Smooth muscle cell (in vitro differentiated cells): ENCODE measurements at regions not wholly inside any gene's neighbourhood (a gene's known extent, or its start where the extent isn't known, plus 50 kb on each side); places are given as distances from the start of the nearest gene placed in this dataset.
"Not testable (repeated sequence)": the region's sequence is repeated elsewhere in the genome, so short reads cannot be mapped to it uniquely, and the experiment has no call there.

Source experiments
- DNase-seq: peaks from one replicate; lab custom pipeline; 2025; ENCODE audit not compliant: unreplicated experiment; lab: John Stamatoyannopoulos, UW
- H2AFZ ChIP-seq: fragments of 200-600 bp; sonication (generic); 2 replicates; pipeline ENCODE4 v1.6.0; 2016; ENCODE audit warnings: antibody characterized with exemption, low read depth, mild to moderate bottlenecking
- H3F3A ChIP-seq: fragments of 200-600 bp; sonication (generic); 2 replicates; pipeline ENCODE4 v1.6.0; 2017; ENCODE audit warnings: antibody characterized with exemption, low read depth
- H3K27ac ChIP-seq: fragments of 200-600 bp; sonication (generic); 2 replicates; pipeline ENCODE4 v1.5.1; 2016; ENCODE audit warnings: low read depth, mild to moderate bottlenecking
- H3K27me3 ChIP-seq: fragments of 200-600 bp; sonication (generic); 2 replicates; pipeline ENCODE4 v1.6.1; 2016; ENCODE audit warnings: low read depth, mild to moderate bottlenecking
- H3K36me3 ChIP-seq: fragments of 200-600 bp; sonication (generic); 2 replicates; pipeline ENCODE4 v1.5.1; 2016; ENCODE audit warnings: low read depth
- H3K4me1 ChIP-seq: fragments of 200-600 bp; sonication (generic); 2 replicates; pipeline ENCODE4 v1.5.1; 2016; ENCODE audit warnings: low read depth
- H3K4me2 ChIP-seq: fragments of 200-600 bp; sonication (generic); 2 replicates; pipeline ENCODE4 v1.6.0; 2016; ENCODE audit warnings: mild to moderate bottlenecking
- H3K4me3 ChIP-seq: fragments of 200-600 bp; sonication (generic); 2 replicates; pipeline ENCODE4 v1.5.1; 2016; ENCODE audit warnings: mild to moderate bottlenecking
- H3K79me2 ChIP-seq: fragments of 200-600 bp; sonication (generic); 2 replicates; pipeline ENCODE4 v1.6.0; 2016; ENCODE audit warnings: low read depth, mild to moderate bottlenecking
- H3K9ac ChIP-seq: fragments of 200-600 bp; sonication (generic); 2 replicates; pipeline ENCODE4 v1.6.0; 2016; ENCODE audit warnings: low read depth
- H3K9me3 ChIP-seq: fragments of 200-600 bp; sonication (generic); replicated peaks from 2 replicates; pipeline ENCODE4 v1.5.1; 2016; ENCODE audit warnings: low read depth
- H4K20me1 ChIP-seq: fragments of 200-600 bp; sonication (generic); 2 replicates; pipeline ENCODE4 v1.6.0; 2016; ENCODE audit warnings: low read depth
- WGBS: methylation state at CpG from one replicate; pipeline ENCODE4 v1.1.7; 2016; ENCODE audit warnings: low lambda C conversion rate; 5-methylcytosine and 5-hydroxymethylcytosine counted together
- TF ChIP-seq, protein P1 (sequence below): fragments of 200-600 bp; sonication (generic); IDR thresholded peaks from 2 replicates; pipeline ENCODE4 v1.5.1; 2017; ENCODE audit warnings: borderline replicate concordance, mild to moderate bottlenecking, antibody characterized with exemption; ENCODE audit not compliant: insufficient read depth, poor library complexity, severe bottlenecking

GRCh38 chr11:7175007-7175406, 76.7 kb upstream of the SYT9 start:
- Histone ChIP-seq H3K27ac (no peak overlapping the region), H3K4me2 (no peak overlapping the region), H3K4me3 (no peak overlapping the region), H3K4me1 (no peaks in the 10 kb centered on the region), H3K9ac (no peak overlapping the region), H3K27me3 (no peaks in the 10 kb centered on the region), H4K20me1 (no peaks in the 10 kb centered on the region), H3K9me3 (no peaks in the 10 kb centered on the region), H2AFZ (no peak overlapping the region), H3F3A (no peaks in the 10 kb centered on the region), H3K36me3 (no peaks in the 10 kb centered on the region), H3K79me2 (no peaks in the 10 kb centered on the region)
- DNase-seq, result no peak
- TF ChIP-seq, protein P1, sequence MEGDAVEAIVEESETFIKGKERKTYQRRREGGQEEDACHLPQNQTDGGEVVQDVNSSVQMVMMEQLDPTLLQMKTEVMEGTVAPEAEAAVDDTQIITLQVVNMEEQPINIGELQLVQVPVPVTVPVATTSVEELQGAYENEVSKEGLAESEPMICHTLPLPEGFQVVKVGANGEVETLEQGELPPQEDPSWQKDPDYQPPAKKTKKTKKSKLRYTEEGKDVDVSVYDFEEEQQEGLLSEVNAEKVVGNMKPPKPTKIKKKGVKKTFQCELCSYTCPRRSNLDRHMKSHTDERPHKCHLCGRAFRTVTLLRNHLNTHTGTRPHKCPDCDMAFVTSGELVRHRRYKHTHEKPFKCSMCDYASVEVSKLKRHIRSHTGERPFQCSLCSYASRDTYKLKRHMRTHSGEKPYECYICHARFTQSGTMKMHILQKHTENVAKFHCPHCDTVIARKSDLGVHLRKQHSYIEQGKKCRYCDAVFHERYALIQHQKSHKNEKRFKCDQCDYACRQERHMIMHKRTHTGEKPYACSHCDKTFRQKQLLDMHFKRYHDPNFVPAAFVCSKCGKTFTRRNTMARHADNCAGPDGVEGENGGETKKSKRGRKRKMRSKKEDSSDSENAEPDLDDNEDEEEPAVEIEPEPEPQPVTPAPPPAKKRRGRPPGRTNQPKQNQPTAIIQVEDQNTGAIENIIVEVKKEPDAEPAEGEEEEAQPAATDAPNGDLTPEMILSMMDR, result no peak

- DNase-seq, result no peak
- Histone ChIP-seq H3K36me3 (no peaks in the 10 kb centered on the region), H3K4me1 (no peaks in the 10 kb centered on the region), H3K9me3 (no peaks in the 10 kb centered on the region), H3K9ac (no peak overlapping the region), H3K4me3 (no peak overlapping the region), H3K27me3 (peaks cover 9% of the 10 kb centered on the region), H3K79me2 (no peaks in the 10 kb centered on the region), H3K4me2 (no peak overlapping the region), H3K27ac (no peak overlapping the region), H4K20me1 (no peaks in the 10 kb centered on the region), H2AFZ (no peak overlapping the region), H3F3A (no peaks in the 10 kb centered on the region)
- TF ChIP-seq, protein P1, result no peak
- WGBS, result 83% methylated on average over 2 of the region's 2 CpGs
Observed at GRCh38 chr11:7186190-7186589, 65.5 kb upstream of the SYT9 start.

- Histone ChIP-seq H3K4me3 (no peak overlapping the region), H3F3A (no peaks in the 10 kb centered on the region), H3K9ac (no peak overlapping the region), H3K79me2 (no peaks in the 10 kb centered on the region), H2AFZ (no peak overlapping the region), H3K27me3 (peaks cover 9% of the 10 kb centered on the region), H3K4me1 (no peaks in the 10 kb centered on the region), H3K4me2 (no peak overlapping the region), H4K20me1 (no peaks in the 10 kb centered on the region), H3K27ac (no peak overlapping the region), H3K36me3 (no peaks in the 10 kb centered on the region), H3K9me3 (no peaks in the 10 kb centered on the region)
- no peak for DNase-seq
- 83% methylated on average over 1 of the region's 1 CpG for WGBS
- TF ChIP-seq, protein P1, result no peak
Observed at GRCh38 chr11:7186676-7187075, 65.0 kb upstream of the SYT9 start.

- H3F3A ChIP-seq, H3K4me1 ChIP-seq, H3K9ac ChIP-seq, H3K27ac ChIP-seq, H4K20me1 ChIP-seq, H3K36me3 ChIP-seq, DNase-seq, H3K27me3 ChIP-seq, H3K9me3 ChIP-seq, H3K4me3 ChIP-seq, H3K4me2 ChIP-seq, H3K79me2 ChIP-seq, H2AFZ ChIP-seq: not testable (repeated sequence)
- WGBS, result 89% methylated on average over 4 of the region's 4 CpGs
Observed at GRCh38 chr11:7192785-7193184, 58.9 kb upstream of the SYT9 start.
